Bronchial epithelial cell (primary cell): ENCODE measurements at regions not wholly inside any gene's neighbourhood (a gene's known extent, or its start where the extent isn't known, plus 50 kb on each side); places are given as distances from the start of the nearest gene placed in this dataset.
A peak's percentile ranks its signal among the peaks of the same experiment; 100 is the strongest.

Source experiments
- DNase-seq: peaks from one replicate; pipeline ENCODE4 v3.0.0-alpha.2; 2010; ENCODE audit warnings: low read depth
- FAIRE-seq: peaks from 2 replicates; lab custom pipeline; 2011; peaks lifted over from hg19 to GRCh38; lab: Jason Lieb, UNC
- H3K27me3 ChIP-seq: 2 replicates; pipeline ENCODE4 v1.5.1; 2011; ENCODE audit warnings: low read length; ENCODE audit not compliant: control insufficient read depth, insufficient read depth
- H3K36me3 ChIP-seq: 2 replicates; pipeline ENCODE4 v1.5.1; 2011; ENCODE audit warnings: low read length; ENCODE audit not compliant: control insufficient read depth, insufficient read depth
- H3K4me3 ChIP-seq: 2 replicates; pipeline ENCODE4 v1.5.1; 2011; ENCODE audit warnings: mild to moderate bottlenecking, low read depth, low read length, control low read depth
- CTCF ChIP-seq: IDR thresholded peaks from 2 replicates; pipeline ENCODE4 v1.5.1; 2011; ENCODE audit warnings: mild to moderate bottlenecking, moderate library complexity, low read length, control low read depth, inconsistent platforms; ENCODE audit not compliant: insufficient read depth, severe bottlenecking

GRCh38 chr7:34277016-34277802 lies 371.9 kb downstream of the BMPER start:
- DNase-seq (peak; percentile 45), FAIRE-seq (peak; percentile 77)
- H3K4me3 ChIP-seq: no peak overlapping the region
- no peak for TF ChIP-seq CTCF
- no peaks in the 10 kb centered on the region for H3K27me3 ChIP-seq
- H3K36me3 ChIP-seq: no peaks in the 10 kb centered on the region

GRCh38 chr7:34277803-34278199 lies 372.5 kb downstream of the BMPER start:
- peak; percentile 17 for DNase-seq
- no peaks in the 10 kb centered on the region for H3K27me3 ChIP-seq
- no peak overlapping the region for H3K4me3 ChIP-seq
- no peak for FAIRE-seq
- H3K36me3 ChIP-seq: no peaks in the 10 kb centered on the region
- TF ChIP-seq CTCF: no peak

GRCh38 chr7:34281260-34281659 lies 375.9 kb downstream of the BMPER start:
- peak; percentile 27 for TF ChIP-seq CTCF
- H3K4me3 ChIP-seq: no peak overlapping the region
- H3K36me3 ChIP-seq: no peaks in the 10 kb centered on the region
- DNase-seq (peak; percentile 20), FAIRE-seq (no peak)
- H3K27me3 ChIP-seq: no peaks in the 10 kb centered on the region

- no peak for TF ChIP-seq CTCF
Observed at GRCh38 chr7:34282271-34282670, 375.7 kb upstream of the NPSR1 start.

GRCh38 chr7:34296663-34297062 lies 361.4 kb upstream of the NPSR1 start:
- peak; percentile 2 for DNase-seq
- no peak for TF ChIP-seq CTCF
- Histone ChIP-seq H3K4me3 (no peak overlapping the region), H3K36me3 (no peaks in the 10 kb centered on the region), H3K27me3 (no peaks in the 10 kb centered on the region)
- FAIRE-seq: no peak

More at GRCh38 chr7:34282271-34282670, 375.7 kb upstream of the NPSR1 start:
- H3K27me3 ChIP-seq: no peaks in the 10 kb centered on the region
- no peaks in the 10 kb centered on the region for H3K36me3 ChIP-seq
- no peak overlapping the region for H3K4me3 ChIP-seq
- FAIRE-seq (no peak), DNase-seq (no peak)
